AG10803 (cell line): ENCODE measurements at regions not wholly inside any gene's neighbourhood (a gene's known extent, or its start where the extent isn't known, plus 50 kb on each side); places are given as distances from the start of the nearest gene placed in this dataset.
"Not testable (repeated sequence)": the region's sequence is repeated elsewhere in the genome, so short reads cannot be mapped to it uniquely, and the experiment has no call there.

Experiments used
- DNase-seq: peaks from one replicate; pipeline ENCODE4 v3.0.0; 2010; ENCODE audit warnings: low read depth
- H3K4me3 ChIP-seq: 2 replicates; pipeline ENCODE4 v1.5.1; 2011; ENCODE audit warnings: mild to moderate bottlenecking, low read length, control low read depth
- CTCF ChIP-seq: conservative IDR thresholded peaks from 2 replicates; pipeline ENCODE4 v1.5.1; 2011; ENCODE audit warnings: mild to moderate bottlenecking, low read length, control low read depth, inconsistent platforms

GRCh38 chr9:17083258-17083657 lies 51.6 kb upstream of the CNTLN start:
- DNase-seq: no peak
- TF ChIP-seq CTCF: no peak
- no peak overlapping the region for H3K4me3 ChIP-seq

GRCh38 chr9:17082343-17083064 lies 52.3 kb upstream of the CNTLN start:
- peak; percentile 8 for DNase-seq
- peak; percentile 24; the same call in 1 of the 2 replicates for TF ChIP-seq CTCF
- no peak overlapping the region for H3K4me3 ChIP-seq

GRCh38 chr9:17081814-17082213 lies 53.0 kb upstream of the CNTLN start:
- H3K4me3 ChIP-seq: no peak overlapping the region
- TF ChIP-seq CTCF: no peak
- DNase-seq: no peak

GRCh38 chr9:17081351-17081750 lies 53.5 kb upstream of the CNTLN start:
- TF ChIP-seq CTCF: no peak
- DNase-seq: no peak

GRCh38 chr9:17075758-17076485 lies 58.9 kb upstream of the CNTLN start:
- peak; percentile 3 for DNase-seq
- TF ChIP-seq CTCF: no peak
- no peak overlapping the region for H3K4me3 ChIP-seq

More at GRCh38 chr9:17081351-17081750, 53.5 kb upstream of the CNTLN start:
- no peak overlapping the region for H3K4me3 ChIP-seq

- DNase-seq: no peak
- TF ChIP-seq CTCF: no peak
- no peak overlapping the region for H3K4me3 ChIP-seq
Observed at GRCh38 chr9:17075146-17075757, 59.6 kb upstream of the CNTLN start.

- H3K4me3 ChIP-seq, DNase-seq: not testable (repeated sequence)
Observed at GRCh38 chr9:17072563-17072962, 62.3 kb upstream of the CNTLN start.
